SU-DHL-6 (cell line): ENCODE measurements at regions not wholly inside any gene's neighbourhood (a gene's known extent, or its start where the extent isn't known, plus 50 kb on each side); places are given as distances from the start of the nearest gene placed in this dataset.

Experiments used
- CTCF ChIP-seq: fragments of 200-600 bp; sonication (generic); IDR thresholded peaks from one replicate; pipeline ENCODE4 v1.5.1; 2017; ENCODE audit warnings: antibody characterized with exemption, mild to moderate bottlenecking, low read length, moderate library complexity; ENCODE audit not compliant: insufficient read depth, poor library complexity, severe bottlenecking
- EZH2phosphoT487 ChIP-seq: fragments of 200-600 bp; sonication (generic), shearing (Covaris generic); conservative IDR thresholded peaks from 2 replicates; pipeline ENCODE4 v1.6.1; 2018; ENCODE audit warnings: mild to moderate bottlenecking, antibody characterized with exemption, low read length, moderate library complexity, mixed read lengths

- no peak for TF ChIP-seq CTCF
- no peak for TF ChIP-seq EZH2phosphoT487
Observed at GRCh38 chr1:56304975-56305374, 274.4 kb downstream of the PLPP3 start.
